Activated naive CD4-positive, alpha-beta T cell treated with anti-CD3 and anti-CD28 coated beads for 36 hours (primary cell): ENCODE measurements at regions not wholly inside any gene's neighbourhood (a gene's known extent, or its start where the extent isn't known, plus 50 kb on each side); places are given as distances from the start of the nearest gene placed in this dataset.

Experiments
- CTCF ChIA-PET: fragments of 350-600 bp; sonication (Branson Sonifier 250); formaldehyde crosslinking; loops from one replicate; lab custom pipeline; 2021; ENCODE audit warnings: antibody characterized with exemption; lab: Charles Lee
- DNase-seq: peaks from one replicate; pipeline ENCODE4 v3.0.0-alpha.2; 2020
- H3K27ac Mint-ChIP-seq: one replicate; pipeline ENCODE4 v1.8.0; 2021; ENCODE audit warnings: mild to moderate bottlenecking, mixed read lengths
- H3K27me3 Mint-ChIP-seq: one replicate; pipeline ENCODE4 v1.8.0; 2021; ENCODE audit warnings: low read depth, mixed read lengths
- H3K36me3 Mint-ChIP-seq: one replicate; pipeline ENCODE4 v1.8.0; 2021; ENCODE audit warnings: low read depth, mixed read lengths
- H3K4me1 Mint-ChIP-seq: one replicate; pipeline ENCODE4 v1.8.0; 2021; ENCODE audit warnings: low read depth, mixed read lengths
- H3K4me3 Mint-ChIP-seq: one replicate; pipeline ENCODE4 v1.8.0; 2021; ENCODE audit warnings: mild to moderate bottlenecking, moderate library complexity, mixed read lengths
- H3K9me3 Mint-ChIP-seq: one replicate; pipeline ENCODE4 v1.8.0; 2021; ENCODE audit warnings: mixed read lengths
- intact Hi-C: fragments of 100-400 bp; cut with micrococcal nuclease; formaldehyde crosslinking; loops from one replicate; pipeline ENCODE4 v1.15.1; 2023

DNA sequence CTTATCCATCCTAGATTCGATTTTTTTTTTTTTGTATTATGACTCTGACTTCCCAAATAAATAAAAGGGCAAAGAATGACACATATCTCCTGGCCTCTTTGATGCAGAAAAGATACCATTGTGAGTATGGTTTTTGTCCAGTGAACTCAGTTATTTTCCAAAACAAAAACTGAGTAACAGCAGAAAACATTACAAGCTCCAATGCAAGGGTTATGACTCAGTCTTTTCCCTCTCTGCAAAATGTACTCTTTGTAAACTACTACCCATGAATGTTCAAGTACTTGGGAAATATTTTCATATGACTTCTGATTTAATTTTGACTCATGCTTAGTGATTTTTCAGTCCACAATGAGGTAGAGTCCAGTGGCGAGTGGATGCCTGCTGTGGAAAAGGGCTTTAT, 355.3 kb downstream of the RNF144B start:
- Mint-ChIP-seq H3K4me1 (no peaks in the 10 kb centered on the region), H3K9me3 (no peaks in the 10 kb centered on the region), H3K27me3 (no peaks in the 10 kb centered on the region), H3K36me3 (no peaks in the 10 kb centered on the region), H3K27ac (no peak overlapping the region), H3K4me3 (no peak overlapping the region)
- intact Hi-C loops = no loop called here
- CTCF ChIA-PET = interaction anchor here (0.5 kb wide), 1 partner anchor 114 kb away, joined by 6 read pairs; no protein-coding TSS in a partner anchor
- no peak for DNase-seq

DNA sequence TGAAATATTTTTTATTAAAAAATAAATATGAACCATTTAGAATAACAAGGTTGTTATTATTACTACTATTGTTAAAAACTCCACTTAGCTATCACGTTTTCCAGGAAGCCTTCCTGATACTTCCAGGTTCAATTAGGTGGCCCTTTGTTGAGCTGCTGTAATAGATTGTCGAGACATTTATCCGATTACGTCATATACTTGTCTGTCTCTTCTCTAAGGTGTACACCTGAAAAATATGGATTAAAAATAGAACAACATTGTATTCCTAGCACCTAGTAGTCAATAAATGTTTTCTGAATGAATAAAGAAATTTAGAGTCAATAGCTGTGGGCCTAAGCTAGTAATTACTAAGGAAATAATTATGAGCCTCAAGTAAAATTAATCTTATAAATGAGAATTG, 359.6 kb downstream of the RNF144B start:
- CTCF ChIA-PET = no interaction called here
- no peaks in the 10 kb centered on the region for H3K9me3 Mint-ChIP-seq
- no peak overlapping the region for H3K4me3 Mint-ChIP-seq
- no peak overlapping the region for H3K27ac Mint-ChIP-seq
- intact Hi-C loops = no loop called here
- no peaks in the 10 kb centered on the region for H3K27me3 Mint-ChIP-seq
- no peaks in the 10 kb centered on the region for H3K36me3 Mint-ChIP-seq
- H3K4me1 Mint-ChIP-seq = peaks cover 2% of the 10 kb centered on the region
- DNase-seq = no peak

DNA sequence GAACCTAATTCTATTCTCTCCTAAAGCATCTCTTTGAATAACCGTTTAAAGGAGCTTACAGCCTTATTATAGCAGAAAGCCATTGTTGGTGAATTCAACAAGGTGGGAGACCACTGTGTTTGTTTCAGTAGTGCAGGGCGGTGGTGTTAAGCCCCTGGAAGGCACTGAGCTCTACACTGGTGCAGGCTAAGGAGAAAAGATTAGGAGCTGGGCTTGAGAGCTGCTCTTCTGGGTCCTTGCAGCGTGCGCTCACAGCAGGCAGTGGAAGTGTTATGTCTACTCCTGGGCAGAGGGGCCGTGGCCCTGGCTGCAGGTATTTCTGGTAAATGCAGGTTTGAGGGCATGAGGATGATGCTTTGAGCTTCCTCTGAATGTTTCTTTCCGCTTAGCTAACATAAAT, 361.2 kb downstream of the RNF144B start:
- no peaks in the 10 kb centered on the region for H3K36me3 Mint-ChIP-seq
- peaks cover 2% of the 10 kb centered on the region for H3K4me1 Mint-ChIP-seq
- H3K9me3 Mint-ChIP-seq = no peaks in the 10 kb centered on the region
- H3K27ac Mint-ChIP-seq = no peak overlapping the region
- CTCF ChIA-PET = no interaction called here
- intact Hi-C loops = no loop called here
- H3K27me3 Mint-ChIP-seq = no peaks in the 10 kb centered on the region
- DNase-seq = no peak
- no peak overlapping the region for H3K4me3 Mint-ChIP-seq

DNA sequence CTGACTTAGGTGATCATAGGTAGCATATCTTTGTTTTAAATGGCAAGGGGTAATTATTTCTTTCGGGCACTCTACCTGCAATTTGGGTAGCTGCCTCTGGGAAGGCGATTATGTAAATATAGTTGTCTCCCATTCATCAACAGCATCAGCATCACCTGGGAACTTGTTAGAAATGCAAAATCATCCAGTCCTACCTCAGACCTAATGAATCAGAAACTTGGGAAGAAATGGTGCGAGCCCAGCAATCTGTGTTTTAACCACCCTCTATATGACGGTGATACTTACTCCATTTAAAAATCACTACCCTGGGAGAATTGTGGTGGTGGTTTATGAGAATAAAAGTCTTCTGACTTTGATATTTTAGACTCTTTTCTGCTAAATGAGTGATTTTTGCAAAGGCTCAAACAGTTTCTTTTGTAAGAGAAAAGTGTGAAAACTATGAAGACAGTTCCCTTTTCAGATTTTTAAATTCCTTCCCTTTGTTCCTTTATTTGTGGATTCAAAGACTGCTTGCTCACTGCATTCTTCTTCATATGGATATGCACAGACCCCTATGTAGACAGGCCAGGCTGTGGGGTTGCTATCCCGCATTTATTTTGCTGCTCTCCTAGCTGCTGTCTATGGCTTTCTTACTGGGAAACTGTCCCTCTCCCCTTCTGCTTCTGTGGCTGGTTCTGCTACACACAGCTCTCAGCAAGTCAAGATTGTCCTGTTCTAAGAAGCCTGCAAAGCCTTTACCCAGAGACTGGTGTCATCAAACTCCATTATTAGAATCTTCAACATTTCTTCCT, 365.3 kb downstream of the RNF144B start:
- H3K27ac Mint-ChIP-seq = no peak overlapping the region
- DNase-seq = no peak
- H3K27me3 Mint-ChIP-seq = no peaks in the 10 kb centered on the region
- intact Hi-C loops = no loop called here
- H3K4me3 Mint-ChIP-seq = no peak overlapping the region
- H3K9me3 Mint-ChIP-seq = no peaks in the 10 kb centered on the region
- peaks cover 2% of the 10 kb centered on the region for H3K4me1 Mint-ChIP-seq
- H3K36me3 Mint-ChIP-seq = no peaks in the 10 kb centered on the region
- CTCF ChIA-PET = no interaction called here

DNA sequence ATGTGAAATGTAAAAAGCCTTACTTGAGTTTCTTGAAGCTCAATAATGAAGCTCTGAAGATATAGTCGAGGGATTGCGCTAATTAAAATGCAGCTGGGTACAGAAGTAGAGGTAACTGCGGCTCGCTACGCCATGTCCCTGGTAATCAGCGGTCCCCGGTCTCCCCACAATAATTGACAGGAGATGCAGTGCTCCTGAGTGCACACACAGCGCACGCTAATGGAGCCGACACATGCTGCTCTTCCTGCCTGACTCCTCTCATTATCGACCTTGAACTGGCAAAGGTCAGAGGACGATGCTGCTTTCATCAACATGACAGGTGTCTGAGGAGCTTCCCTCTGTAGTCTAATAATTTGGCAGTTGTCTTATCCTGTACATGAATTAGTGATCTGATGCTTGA, 365.9 kb downstream of the RNF144B start:
- CTCF ChIA-PET = no interaction called here
- intact Hi-C loops = no loop called here
- Mint-ChIP-seq H3K36me3 (no peaks in the 10 kb centered on the region), H3K4me1 (peaks cover 2% of the 10 kb centered on the region), H3K9me3 (no peaks in the 10 kb centered on the region), H3K27me3 (no peaks in the 10 kb centered on the region), H3K27ac (no peak overlapping the region), H3K4me3 (no peak overlapping the region)
- DNase-seq = no peak

DNA sequence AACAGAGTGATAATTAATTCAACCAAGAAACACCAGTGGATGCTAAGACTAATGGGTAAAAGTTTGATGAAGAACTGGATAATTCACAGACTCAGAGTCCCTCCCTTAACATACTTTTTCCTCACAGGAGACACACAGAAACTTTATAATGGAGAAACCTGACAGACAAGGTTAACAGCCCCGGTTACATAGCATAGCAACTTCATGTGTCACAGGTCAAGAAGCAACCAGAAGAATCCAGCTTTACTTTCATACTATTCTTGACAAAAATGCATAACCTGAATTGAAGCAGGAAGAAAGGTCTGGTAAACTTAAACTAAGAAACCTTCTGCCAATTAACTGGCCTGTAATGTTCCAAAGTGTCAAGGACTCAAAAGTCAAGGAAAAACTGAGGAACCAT, 375.9 kb downstream of the RNF144B start:
- CTCF ChIA-PET = no interaction called here
- no peak for DNase-seq
- intact Hi-C loops = no loop called here
- Mint-ChIP-seq H3K27ac (no peak overlapping the region), H3K4me3 (no peak overlapping the region), H3K9me3 (peaks cover 12% of the 10 kb centered on the region), H3K27me3 (no peaks in the 10 kb centered on the region), H3K36me3 (no peaks in the 10 kb centered on the region), H3K4me1 (no peaks in the 10 kb centered on the region)

DNA sequence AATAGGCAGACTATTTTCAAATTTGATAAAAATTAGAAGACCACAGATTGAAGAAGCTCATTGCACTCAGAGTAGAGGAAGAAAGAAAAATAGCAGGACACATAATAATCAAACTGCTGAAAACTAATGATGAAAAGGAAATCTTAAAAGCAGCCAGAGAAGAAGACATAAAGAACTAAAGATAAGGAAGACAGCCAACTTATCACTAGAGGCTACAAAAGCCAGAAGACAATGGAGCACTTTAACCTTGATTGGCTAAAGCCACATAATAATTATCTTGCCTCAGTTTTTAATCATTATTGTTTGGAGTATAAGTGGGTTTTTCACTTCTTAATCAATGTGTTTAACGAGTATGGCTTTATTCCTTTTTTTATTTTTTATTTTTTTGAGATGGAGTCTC, 397.6 kb downstream of the RNF144B start:
- H3K36me3 Mint-ChIP-seq = no peaks in the 10 kb centered on the region
- peaks cover 9% of the 10 kb centered on the region for H3K9me3 Mint-ChIP-seq
- H3K27me3 Mint-ChIP-seq = no peaks in the 10 kb centered on the region
- no peak for DNase-seq
- H3K27ac Mint-ChIP-seq = no peak overlapping the region
- no peak overlapping the region for H3K4me3 Mint-ChIP-seq
- CTCF ChIA-PET = no interaction called here
- H3K4me1 Mint-ChIP-seq = no peaks in the 10 kb centered on the region
- intact Hi-C loops = no loop called here

DNA sequence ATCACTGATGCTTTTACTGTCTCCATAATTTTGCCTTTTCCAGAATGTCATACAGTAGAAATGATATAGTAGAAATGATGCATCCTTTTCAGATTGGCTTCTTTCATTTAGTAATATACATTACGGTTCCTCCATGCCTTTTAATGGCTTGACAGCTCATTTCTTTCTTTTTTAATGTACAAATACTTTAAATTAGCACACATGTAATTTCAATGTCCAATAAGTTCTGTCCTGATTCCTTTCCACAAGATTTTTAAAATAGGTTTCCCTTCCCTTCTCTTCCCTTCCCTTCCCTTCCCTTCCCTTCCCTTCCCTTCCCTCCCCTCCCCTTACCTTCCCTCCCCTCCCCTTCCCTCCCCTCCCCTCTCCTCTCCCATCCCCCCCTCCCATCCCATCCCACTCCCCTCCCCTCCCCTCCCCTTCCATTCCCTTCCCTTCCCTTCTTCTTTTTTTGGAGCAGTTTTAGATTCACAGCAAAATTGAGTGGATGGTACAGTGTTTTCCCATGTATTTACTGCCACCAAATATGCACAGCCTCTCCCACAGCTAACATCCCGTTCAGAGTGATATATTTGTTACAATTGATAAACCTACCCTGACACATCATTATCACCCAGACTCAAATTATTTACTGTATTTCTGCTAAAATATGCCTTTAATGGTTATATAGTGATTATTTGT, 398.8 kb downstream of the RNF144B start:
- intact Hi-C loops = no loop called here
- CTCF ChIA-PET = no interaction called here
- Mint-ChIP-seq H3K36me3 (no peaks in the 10 kb centered on the region), H3K27ac (no peak overlapping the region), H3K4me1 (no peaks in the 10 kb centered on the region), H3K9me3 (peaks cover 13% of the 10 kb centered on the region), H3K4me3 (no peak overlapping the region), H3K27me3 (no peaks in the 10 kb centered on the region)
- no peak for DNase-seq

DNA sequence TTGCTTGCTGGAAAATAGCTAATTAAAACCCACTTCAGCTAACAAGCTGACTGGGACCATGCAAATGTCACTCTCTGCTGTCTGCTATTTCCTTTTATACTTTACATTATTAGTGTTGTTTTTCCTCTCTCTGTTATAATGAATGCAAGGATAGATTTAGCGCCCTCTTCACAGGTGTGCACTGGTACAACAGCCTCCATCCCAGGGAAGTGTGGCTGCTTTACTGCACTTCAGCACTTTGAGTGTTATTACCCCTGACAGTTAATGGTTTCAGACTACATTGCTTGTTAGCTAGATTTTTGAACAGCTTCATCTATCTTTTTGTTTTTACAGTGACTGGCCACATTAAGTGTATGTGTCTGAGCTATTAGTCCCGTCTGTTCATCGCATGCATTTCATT, 405.7 kb downstream of the RNF144B start:
- peaks cover 6% of the 10 kb centered on the region for H3K9me3 Mint-ChIP-seq
- intact Hi-C loops = no loop called here
- H3K4me1 Mint-ChIP-seq = no peaks in the 10 kb centered on the region
- CTCF ChIA-PET = no interaction called here
- no peak for DNase-seq
- no peaks in the 10 kb centered on the region for H3K36me3 Mint-ChIP-seq
- H3K4me3 Mint-ChIP-seq = no peak overlapping the region
- no peaks in the 10 kb centered on the region for H3K27me3 Mint-ChIP-seq
- H3K27ac Mint-ChIP-seq = no peak overlapping the region

DNA sequence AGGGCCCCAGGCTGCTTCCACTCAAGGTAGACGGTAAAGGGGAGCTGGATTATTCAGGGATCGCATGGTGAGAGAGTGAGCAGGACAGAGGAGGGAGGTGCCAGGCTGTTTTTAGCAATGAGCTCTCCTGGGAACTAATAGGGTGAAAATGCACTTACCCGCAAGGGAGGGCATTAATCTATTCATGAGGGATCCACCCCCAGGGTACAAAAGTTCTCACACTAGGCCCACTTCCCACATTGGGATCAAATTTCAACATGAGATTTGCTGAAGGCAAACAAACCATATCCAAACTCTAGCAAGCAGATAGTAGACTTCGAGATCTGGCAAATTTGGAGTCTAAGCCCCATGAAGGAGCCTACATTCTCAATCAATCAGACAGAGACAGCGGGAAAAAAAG, 408.6 kb downstream of the RNF144B start:
- Mint-ChIP-seq H3K9me3 (peaks cover 9% of the 10 kb centered on the region), H3K4me3 (no peak overlapping the region), H3K4me1 (no peaks in the 10 kb centered on the region), H3K27ac (no peak overlapping the region), H3K36me3 (no peaks in the 10 kb centered on the region), H3K27me3 (no peaks in the 10 kb centered on the region)
- intact Hi-C loops = no loop called here
- DNase-seq = no peak
- CTCF ChIA-PET = no interaction called here

DNA sequence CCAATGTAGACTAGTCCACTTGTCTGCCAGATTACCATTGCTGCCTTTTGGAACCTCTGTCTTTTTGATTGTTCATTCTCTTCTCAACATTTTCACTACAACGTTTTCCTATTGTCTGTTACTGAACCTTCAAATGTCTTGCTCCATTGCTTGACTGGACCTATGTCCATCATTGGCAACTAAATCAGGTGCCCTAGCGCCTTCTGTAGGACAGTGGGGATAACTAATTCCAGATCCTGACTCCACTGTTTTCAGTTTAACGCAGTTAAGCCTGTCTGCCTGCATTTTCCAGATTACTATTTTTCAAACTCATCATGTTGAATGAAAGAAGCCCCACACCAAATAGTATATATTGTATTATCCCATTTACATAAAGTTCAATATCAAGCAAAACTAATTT, 433.6 kb downstream of the RNF144B start:
- no peaks in the 10 kb centered on the region for H3K4me1 Mint-ChIP-seq
- no peak overlapping the region for H3K27ac Mint-ChIP-seq
- H3K27me3 Mint-ChIP-seq = no peaks in the 10 kb centered on the region
- no peak for DNase-seq
- no peaks in the 10 kb centered on the region for H3K36me3 Mint-ChIP-seq
- intact Hi-C loops = loop anchor here (5.0 kb wide), 1 partner anchor 498 kb away; no protein-coding TSS in a partner anchor
- CTCF ChIA-PET = no interaction called here
- no peak overlapping the region for H3K4me3 Mint-ChIP-seq
- H3K9me3 Mint-ChIP-seq = peaks cover 19% of the 10 kb centered on the region

DNA sequence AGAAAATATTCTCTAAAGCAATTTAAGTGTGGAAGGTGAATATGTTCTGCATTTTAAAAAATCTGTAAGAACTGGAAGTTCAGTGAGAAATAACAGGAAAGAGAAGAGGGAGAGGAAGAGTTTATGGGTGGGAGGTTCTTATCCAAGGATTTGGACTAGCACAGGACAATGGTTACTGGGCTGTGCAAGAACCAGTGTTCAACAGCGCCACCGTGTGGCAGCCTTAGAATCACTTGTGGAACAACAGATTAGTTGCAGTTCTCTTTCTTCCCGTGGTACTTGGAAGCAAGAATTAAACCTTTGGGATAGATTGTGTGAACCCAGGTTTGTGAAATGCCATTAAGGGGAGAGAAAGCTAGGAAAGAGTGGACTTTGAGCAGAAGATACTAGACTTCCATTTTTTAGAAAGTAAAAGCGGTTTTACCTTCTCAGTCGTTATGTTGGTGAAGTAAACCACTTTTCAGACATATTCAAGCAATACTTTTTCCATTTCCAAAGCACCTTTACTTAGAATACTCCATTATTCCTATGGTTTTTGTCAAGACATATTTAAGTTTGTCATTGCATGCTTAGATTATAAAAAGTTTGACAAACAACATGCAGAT, 436.7 kb downstream of the RNF144B start:
- Mint-ChIP-seq H3K9me3 (peaks cover 20% of the 10 kb centered on the region), H3K36me3 (no peaks in the 10 kb centered on the region), H3K27me3 (no peaks in the 10 kb centered on the region), H3K4me1 (no peaks in the 10 kb centered on the region), H3K4me3 (no peak overlapping the region), H3K27ac (no peak overlapping the region)
- CTCF ChIA-PET = no interaction called here
- intact Hi-C loops = loop anchor here (1.0 to 5.0 kb wide), 2 partner anchors 228 to 502 kb away; no protein-coding TSS in a partner anchor
- peak; percentile 61 for DNase-seq
